ENCODE measurements at regions not wholly inside any gene's neighbourhood (a gene's known extent, or its start where the extent isn't known, plus 50 kb on each side); places are given as distances from the start of the nearest gene placed in this dataset.
A peak's percentile ranks its signal among the peaks of the same experiment; 100 is the strongest.

GRCh38 chr14:38867561-38868150 is 235.4 kb downstream of the SEC23A start:
- H3K27ac Mint-ChIP-seq (ENCODE audit: unreplicated experiment) = no peak overlapping the region
- Histone ChIP-seq H3K4me3 (ENCODE audit: insufficient read depth, low read depth, low read length) (no peak overlapping the region), H3K9ac (ENCODE audit: low read length) (no peak overlapping the region), H3K79me2 (ENCODE audit: insufficient read depth, low read length) (no peaks in the 10 kb centered on the region), H2AFZ (ENCODE audit: low read depth, low read length) (no peak overlapping the region), H3K4me2 (ENCODE audit: low read length) (no peak overlapping the region), H4K20me1 (ENCODE audit: insufficient read depth, low read length) (no peaks in the 10 kb centered on the region), H3K4me1 (ENCODE audit: insufficient read depth, low read length) (no peaks in the 10 kb centered on the region), H3K36me3 (ENCODE audit: insufficient read depth, low read length) (no peaks in the 10 kb centered on the region), H3K9me3 (ENCODE audit: insufficient read depth, low read depth, low read length) (peaks cover 5% of the 10 kb centered on the region), H3K27me3 (ENCODE audit: insufficient read depth, low read length) (no peaks in the 10 kb centered on the region), H3K27ac (ENCODE audit: low read depth, low read length) (no peak overlapping the region)
- TF ChIP-seq CTCF (IDR thresholded peaks at IDR 0.05; ENCODE audit: insufficient read depth, low read depth, low read length) (peak; percentile 88), EZH2 (IDR thresholded peaks at IDR 0.05; ENCODE audit: insufficient read depth, low read length) (no peak)
- no peaks in the 10 kb centered on the region for H3K36me3 Mint-ChIP-seq (ENCODE audit: low read depth, unreplicated experiment)
- peaks cover 6% of the 10 kb centered on the region for H3K9me3 Mint-ChIP-seq (ENCODE audit: unreplicated experiment)
- no peaks in the 10 kb centered on the region for H3K27me3 Mint-ChIP-seq (ENCODE audit: low read depth, unreplicated experiment)
- no peak overlapping the region for H3K4me3 Mint-ChIP-seq (ENCODE audit: unreplicated experiment)
- peak; percentile 63 for DNase-seq (ENCODE audit: low read depth)
- no peaks in the 10 kb centered on the region for H3K4me1 Mint-ChIP-seq (ENCODE audit: low read depth, unreplicated experiment)
- peak; percentile 81 for FAIRE-seq

- Histone ChIP-seq H4K20me1 (ENCODE audit: insufficient read depth, low read length) (no peaks in the 10 kb centered on the region), H2AFZ (ENCODE audit: low read depth, low read length) (no peak overlapping the region), H3K27me3 (ENCODE audit: insufficient read depth, low read length) (no peaks in the 10 kb centered on the region), H3K27ac (ENCODE audit: low read depth, low read length) (no peak overlapping the region), H3K4me1 (ENCODE audit: insufficient read depth, low read length) (no peaks in the 10 kb centered on the region), H3K9me3 (ENCODE audit: insufficient read depth, low read depth, low read length) (peaks cover 5% of the 10 kb centered on the region), H3K9ac (ENCODE audit: low read length) (no peak overlapping the region), H3K4me2 (ENCODE audit: low read length) (no peak overlapping the region), H3K4me3 (ENCODE audit: insufficient read depth, low read depth, low read length) (no peak overlapping the region), H3K79me2 (ENCODE audit: insufficient read depth, low read length) (no peaks in the 10 kb centered on the region), H3K36me3 (ENCODE audit: insufficient read depth, low read length) (no peaks in the 10 kb centered on the region)
- DNase-seq (ENCODE audit: low read depth) (no peak), FAIRE-seq (no peak)
- Mint-ChIP-seq H3K4me1 (ENCODE audit: low read depth, unreplicated experiment) (no peaks in the 10 kb centered on the region), H3K27me3 (ENCODE audit: low read depth, unreplicated experiment) (no peaks in the 10 kb centered on the region), H3K4me3 (ENCODE audit: unreplicated experiment) (no peak overlapping the region), H3K9me3 (ENCODE audit: unreplicated experiment) (peaks cover 6% of the 10 kb centered on the region), H3K27ac (ENCODE audit: unreplicated experiment) (no peak overlapping the region), H3K36me3 (ENCODE audit: low read depth, unreplicated experiment) (no peaks in the 10 kb centered on the region)
- no peak for TF ChIP-seq CTCF (IDR thresholded peaks at IDR 0.05; ENCODE audit: insufficient read depth, low read depth, low read length)
Observed at GRCh38 chr14:38866461-38866860, 236.6 kb downstream of the SEC23A start.

DNA sequence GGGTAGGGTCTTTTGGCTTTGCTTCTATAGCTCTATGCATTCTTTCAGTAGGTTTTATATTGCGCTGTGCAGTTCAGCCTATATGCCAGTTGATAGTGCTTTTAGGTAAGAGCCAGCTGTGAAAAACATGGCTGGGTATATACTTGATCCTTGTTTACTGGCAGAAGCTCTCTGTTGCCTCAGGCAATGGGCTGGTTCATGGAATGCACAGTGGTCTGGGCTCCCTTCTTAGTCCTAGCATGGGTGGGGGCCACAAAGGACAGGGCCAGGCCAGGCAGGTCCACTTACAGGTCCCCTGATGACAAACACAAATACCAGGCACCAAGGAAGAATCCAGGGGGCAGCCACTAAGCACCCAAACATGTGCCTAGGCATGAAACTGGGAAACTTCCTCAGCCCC is 240.7 kb downstream of the SEC23A start:
- H3K36me3 ChIP-seq (ENCODE audit: insufficient read depth, low read length) = no peaks in the 10 kb centered on the region
- Mint-ChIP-seq H3K4me3 (ENCODE audit: unreplicated experiment) (no peak overlapping the region), H3K27me3 (ENCODE audit: low read depth, unreplicated experiment) (no peaks in the 10 kb centered on the region), H3K27ac (ENCODE audit: unreplicated experiment) (no peak overlapping the region), H3K4me1 (ENCODE audit: low read depth, unreplicated experiment) (no peaks in the 10 kb centered on the region), H3K36me3 (ENCODE audit: low read depth, unreplicated experiment) (no peaks in the 10 kb centered on the region), H3K9me3 (ENCODE audit: unreplicated experiment) (peaks cover 6% of the 10 kb centered on the region)
- no peak overlapping the region for H3K4me2 ChIP-seq (ENCODE audit: low read length)
- H3K4me3 ChIP-seq (ENCODE audit: insufficient read depth, low read depth, low read length) = no peak overlapping the region
- H3K27me3 ChIP-seq (ENCODE audit: insufficient read depth, low read length) = no peaks in the 10 kb centered on the region
- peaks cover 5% of the 10 kb centered on the region for H3K9me3 ChIP-seq (ENCODE audit: insufficient read depth, low read depth, low read length)
- H3K27ac ChIP-seq (ENCODE audit: low read depth, low read length) = no peak overlapping the region
- FAIRE-seq (no peak), DNase-seq (ENCODE audit: low read depth) (no peak)
- no peak overlapping the region for H3K9ac ChIP-seq (ENCODE audit: low read length)
- no peak overlapping the region for H2AFZ ChIP-seq (ENCODE audit: low read depth, low read length)
- H3K79me2 ChIP-seq (ENCODE audit: insufficient read depth, low read length) = no peaks in the 10 kb centered on the region
- no peaks in the 10 kb centered on the region for H3K4me1 ChIP-seq (ENCODE audit: insufficient read depth, low read length)
- no peaks in the 10 kb centered on the region for H4K20me1 ChIP-seq (ENCODE audit: insufficient read depth, low read length)
- no peak for TF ChIP-seq CTCF (IDR thresholded peaks at IDR 0.05; ENCODE audit: insufficient read depth, low read depth, low read length)
- no peak for TF ChIP-seq EZH2 (IDR thresholded peaks at IDR 0.05; ENCODE audit: insufficient read depth, low read length)
